ENCODE measurements at regions not wholly inside any gene's neighbourhood (a gene's known extent, or its start where the extent isn't known, plus 50 kb on each side); places are given as distances from the start of the nearest gene placed in this dataset.

DNA sequence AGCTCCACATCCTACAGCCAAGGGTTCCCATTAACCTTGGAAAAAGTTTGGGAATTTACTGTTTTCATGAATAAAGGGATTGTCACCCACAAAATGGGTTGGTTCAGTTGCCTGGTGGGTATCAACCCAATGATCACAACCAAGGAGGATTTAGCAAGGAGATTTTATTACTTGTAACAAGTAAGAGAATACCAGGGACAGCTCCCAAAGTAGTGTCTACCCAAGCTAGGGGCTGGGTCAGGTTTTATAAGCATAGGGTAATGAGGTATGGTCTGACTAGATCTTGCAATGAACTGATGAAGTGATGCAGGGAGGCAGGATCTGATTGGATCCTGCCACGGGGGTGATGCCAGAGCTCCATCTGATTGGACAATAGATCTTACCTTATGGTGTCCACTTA, 681.8 kb downstream of the SLC4A3 start:
- Mint-ChIP-seq H3K9me3 (peaks cover 5% of the 10 kb centered on the region), H3K4me1 (no peaks in the 10 kb centered on the region), H3K27ac (no peak overlapping the region), H3K27me3 (no peaks in the 10 kb centered on the region), H3K36me3 (no peaks in the 10 kb centered on the region), H3K4me3 (no peak overlapping the region)

GRCh38 chr2:220310451-220310861, 683.0 kb downstream of the SLC4A3 start:
- Mint-ChIP-seq H3K27me3 (no peaks in the 10 kb centered on the region), H3K4me1 (no peaks in the 10 kb centered on the region), H3K9me3 (peaks cover 5% of the 10 kb centered on the region), H3K27ac (no peak overlapping the region), H3K36me3 (no peaks in the 10 kb centered on the region), H3K4me3 (no peak overlapping the region)

- no peaks in the 10 kb centered on the region for H3K4me1 Mint-ChIP-seq
- H3K4me3 Mint-ChIP-seq: no peak overlapping the region
Observed at GRCh38 chr2:220315098-220315823, 687.8 kb downstream of the SLC4A3 start.

DNA sequence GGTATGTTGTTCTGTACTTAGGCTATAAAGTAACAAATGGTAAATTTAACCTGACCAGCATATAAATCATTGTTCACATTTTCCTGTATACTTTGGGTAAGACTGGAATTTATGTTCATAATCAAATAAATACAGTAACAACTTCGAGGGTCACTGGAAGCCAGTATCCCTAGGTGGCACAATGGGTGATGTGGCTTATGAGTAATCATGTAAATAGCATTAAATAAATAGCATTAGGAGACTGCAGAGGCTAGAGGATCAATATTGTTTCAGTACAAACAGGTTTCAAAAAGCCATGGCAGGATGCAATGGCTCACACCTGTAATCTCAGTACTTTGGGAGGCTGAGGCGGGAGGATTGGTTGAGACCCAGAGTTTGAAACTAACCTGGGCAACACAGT, 690.6 kb downstream of the SLC4A3 start:
- Mint-ChIP-seq H3K36me3 (no peaks in the 10 kb centered on the region), H3K4me3 (no peak overlapping the region), H3K27ac (no peak overlapping the region), H3K4me1 (no peaks in the 10 kb centered on the region), H3K9me3 (peaks cover 5% of the 10 kb centered on the region), H3K27me3 (no peaks in the 10 kb centered on the region)

More at GRCh38 chr2:220315098-220315823, 687.8 kb downstream of the SLC4A3 start:
- Mint-ChIP-seq H3K9me3 (peaks cover 5% of the 10 kb centered on the region), H3K27ac (no peak overlapping the region), H3K27me3 (no peaks in the 10 kb centered on the region), H3K36me3 (no peaks in the 10 kb centered on the region)

- no peak overlapping the region for H3K4me3 Mint-ChIP-seq
- H3K27ac Mint-ChIP-seq: no peak overlapping the region
- H3K27me3 Mint-ChIP-seq: no peaks in the 10 kb centered on the region
- H3K36me3 Mint-ChIP-seq: no peaks in the 10 kb centered on the region
- H3K9me3 Mint-ChIP-seq: peaks cover 5% of the 10 kb centered on the region
- H3K4me1 Mint-ChIP-seq: no peaks in the 10 kb centered on the region
Observed at GRCh38 chr2:220318508-220318907, 691.1 kb downstream of the SLC4A3 start.

DNA sequence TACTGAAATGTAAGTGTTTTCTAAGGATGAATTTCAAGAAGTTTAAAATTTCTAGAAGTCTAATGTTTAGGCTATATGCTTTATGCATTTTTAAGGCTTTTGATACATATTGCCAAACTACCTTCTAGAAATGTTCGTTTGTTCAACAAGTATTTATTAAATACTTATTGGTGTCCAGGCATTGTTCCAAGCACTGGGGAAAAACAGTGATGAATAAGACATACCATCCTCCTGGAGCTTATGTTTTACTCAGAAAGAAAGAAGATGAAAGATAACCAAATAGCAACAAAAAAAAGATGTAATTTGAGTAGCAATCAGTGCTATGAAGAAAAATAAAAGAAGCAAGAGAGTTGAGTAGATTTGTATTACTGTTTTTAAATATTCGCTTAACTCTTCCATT, 692.9 kb downstream of the SLC4A3 start:
- H3K4me3 Mint-ChIP-seq: no peak overlapping the region
- H3K27me3 Mint-ChIP-seq: no peaks in the 10 kb centered on the region

DNA sequence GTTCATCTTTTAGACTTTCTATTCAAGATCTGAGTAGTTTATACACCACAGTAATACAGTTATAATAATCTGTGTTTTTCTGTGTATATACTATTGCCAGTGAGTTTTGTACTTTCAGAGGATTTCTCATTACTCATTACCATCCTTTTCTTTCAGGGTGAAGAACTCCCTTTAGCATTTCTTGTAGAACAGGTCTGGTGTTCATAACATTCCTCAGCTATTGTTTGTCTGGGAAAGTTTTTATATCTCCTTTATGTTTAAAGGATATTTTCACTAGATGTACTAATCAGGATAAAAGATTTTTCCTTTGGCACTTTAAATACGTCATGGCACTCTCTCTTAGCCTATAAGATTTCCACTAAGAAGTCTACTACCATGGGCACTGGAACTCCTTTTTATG, 705.5 kb downstream of the SLC4A3 start:
- peaks cover 35% of the 10 kb centered on the region for H3K9me3 Mint-ChIP-seq
- H3K36me3 Mint-ChIP-seq: no peaks in the 10 kb centered on the region

More for the DNA sequence above, 692.9 kb downstream of the SLC4A3 start:
- H3K36me3 Mint-ChIP-seq: no peaks in the 10 kb centered on the region
- no peak overlapping the region for H3K27ac Mint-ChIP-seq
- H3K4me1 Mint-ChIP-seq: no peaks in the 10 kb centered on the region
- no peaks in the 10 kb centered on the region for H3K9me3 Mint-ChIP-seq

DNA sequence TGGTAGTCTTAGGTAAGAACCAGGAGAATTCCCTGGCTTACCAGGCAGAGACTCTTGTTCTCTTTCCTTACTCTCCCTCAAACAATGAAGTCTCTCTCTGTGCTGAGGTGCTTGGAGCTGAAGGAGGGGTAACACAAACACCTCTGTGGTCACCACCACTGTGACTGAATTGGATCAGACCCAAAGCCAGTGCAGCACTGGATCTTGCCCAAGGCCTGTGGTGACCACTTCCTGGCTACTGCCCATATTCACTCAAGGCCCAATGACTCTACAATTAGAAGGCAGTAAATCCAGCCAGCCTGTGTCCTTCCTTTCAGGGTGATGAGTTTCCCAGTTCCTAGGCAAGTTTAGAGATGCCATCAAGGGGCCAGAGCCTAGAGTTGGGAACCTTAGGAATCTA, 706.8 kb downstream of the SLC4A3 start:
- Mint-ChIP-seq H3K4me3 (no peak overlapping the region), H3K27ac (no peak overlapping the region), H3K27me3 (peaks cover 2% of the 10 kb centered on the region), H3K4me1 (no peaks in the 10 kb centered on the region), H3K36me3 (no peaks in the 10 kb centered on the region), H3K9me3 (peaks cover 26% of the 10 kb centered on the region)

More for the DNA sequence above, 705.5 kb downstream of the SLC4A3 start:
- Mint-ChIP-seq H3K27me3 (peaks cover 2% of the 10 kb centered on the region), H3K4me1 (no peaks in the 10 kb centered on the region), H3K27ac (no peak overlapping the region), H3K4me3 (no peak overlapping the region)

GRCh38 chr2:220334871-220335590, 707.6 kb downstream of the SLC4A3 start:
- Mint-ChIP-seq H3K4me3 (no peak overlapping the region), H3K4me1 (no peaks in the 10 kb centered on the region), H3K9me3 (peaks cover 21% of the 10 kb centered on the region), H3K27ac (no peak overlapping the region), H3K27me3 (peaks cover 2% of the 10 kb centered on the region), H3K36me3 (no peaks in the 10 kb centered on the region)

- Mint-ChIP-seq H3K27ac (no peak overlapping the region), H3K36me3 (no peaks in the 10 kb centered on the region), H3K4me3 (no peak overlapping the region), H3K27me3 (peaks cover 2% of the 10 kb centered on the region), H3K4me1 (no peaks in the 10 kb centered on the region), H3K9me3 (peaks cover 18% of the 10 kb centered on the region)
Observed at GRCh38 chr2:220335591-220335915, 708.1 kb downstream of the SLC4A3 start.

- Mint-ChIP-seq H3K27ac (no peak overlapping the region), H3K4me3 (no peak overlapping the region), H3K36me3 (no peaks in the 10 kb centered on the region), H3K27me3 (peaks cover 2% of the 10 kb centered on the region), H3K9me3 (peaks cover 18% of the 10 kb centered on the region), H3K4me1 (no peaks in the 10 kb centered on the region)
Observed at GRCh38 chr2:220336771-220337170, 709.3 kb downstream of the SLC4A3 start.

- Mint-ChIP-seq H3K27ac (no peak overlapping the region), H3K36me3 (no peaks in the 10 kb centered on the region), H3K27me3 (peaks cover 2% of the 10 kb centered on the region), H3K9me3 (peaks cover 9% of the 10 kb centered on the region), H3K4me3 (no peak overlapping the region), H3K4me1 (no peaks in the 10 kb centered on the region)
Observed at GRCh38 chr2:220337611-220338440, 710.4 kb downstream of the SLC4A3 start.

DNA sequence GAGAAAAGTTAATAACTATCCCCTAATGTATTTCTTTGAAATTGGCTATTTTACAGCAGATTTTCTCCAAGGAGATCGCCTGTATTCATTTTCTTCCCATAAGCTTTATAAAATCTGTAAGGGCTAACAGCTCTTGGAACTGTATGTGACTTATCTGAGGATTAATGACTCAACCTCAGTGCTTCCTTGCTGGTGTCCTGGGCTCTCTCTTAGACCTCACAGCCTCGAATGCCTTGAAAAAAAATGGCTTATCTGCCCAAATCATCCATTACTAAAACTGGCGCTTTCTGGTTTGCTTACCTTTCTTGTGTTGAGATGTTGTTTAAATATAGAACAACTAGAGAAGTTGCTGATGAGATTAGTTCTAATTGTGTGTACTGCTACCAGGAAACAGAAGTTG, 713.6 kb downstream of the SLC4A3 start:
- no peaks in the 10 kb centered on the region for H3K4me1 Mint-ChIP-seq
- no peak overlapping the region for H3K4me3 Mint-ChIP-seq
- H3K36me3 Mint-ChIP-seq: no peaks in the 10 kb centered on the region
- no peak overlapping the region for H3K27ac Mint-ChIP-seq
- peaks cover 6% of the 10 kb centered on the region for H3K9me3 Mint-ChIP-seq
- H3K27me3 Mint-ChIP-seq: peaks cover 1% of the 10 kb centered on the region

- Mint-ChIP-seq H3K27ac (no peak overlapping the region), H3K27me3 (peaks cover 1% of the 10 kb centered on the region), H3K36me3 (no peaks in the 10 kb centered on the region), H3K9me3 (peaks cover 6% of the 10 kb centered on the region), H3K4me3 (no peak overlapping the region), H3K4me1 (no peaks in the 10 kb centered on the region)
Observed at GRCh38 chr2:220346919-220347318, 719.5 kb downstream of the SLC4A3 start.

DNA sequence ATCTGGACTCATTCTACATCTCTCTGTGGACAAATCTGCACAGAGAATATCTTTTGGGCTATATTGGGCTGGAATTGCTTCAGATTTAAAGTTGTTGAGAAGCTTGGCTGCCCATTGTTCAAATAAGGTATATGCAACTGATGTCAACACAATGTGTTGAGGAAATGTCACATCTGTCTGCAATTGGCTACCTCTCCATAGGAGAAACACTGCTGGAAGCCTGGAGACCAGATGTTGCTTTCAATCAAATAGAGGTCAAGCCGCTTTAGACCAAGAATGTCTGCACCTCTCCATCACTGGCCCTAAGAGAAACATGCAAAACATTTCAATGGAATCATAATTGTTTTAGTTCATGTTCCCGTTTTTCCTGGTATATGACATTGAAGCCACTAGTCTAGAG, 720.2 kb downstream of the SLC4A3 start:
- no peaks in the 10 kb centered on the region for H3K4me1 Mint-ChIP-seq
- no peaks in the 10 kb centered on the region for H3K36me3 Mint-ChIP-seq
- H3K27ac Mint-ChIP-seq: no peak overlapping the region
- H3K4me3 Mint-ChIP-seq: no peak overlapping the region
- H3K27me3 Mint-ChIP-seq: peaks cover 1% of the 10 kb centered on the region
- H3K9me3 Mint-ChIP-seq: peaks cover 6% of the 10 kb centered on the region

GRCh38 chr2:220348206-220348605, 720.8 kb downstream of the SLC4A3 start:
- no peak overlapping the region for H3K4me3 Mint-ChIP-seq
- H3K36me3 Mint-ChIP-seq: no peaks in the 10 kb centered on the region
- no peak overlapping the region for H3K27ac Mint-ChIP-seq
- H3K4me1 Mint-ChIP-seq: no peaks in the 10 kb centered on the region
- H3K9me3 Mint-ChIP-seq: peaks cover 6% of the 10 kb centered on the region
- H3K27me3 Mint-ChIP-seq: peaks cover 1% of the 10 kb centered on the region
